Hippocampal formation (tissue), 2 donors: ENCODE measurements at regions not wholly inside any gene's neighbourhood (a gene's known extent, or its start where the extent isn't known, plus 50 kb on each side); places are given as distances from the start of the nearest gene placed in this dataset.

ENCODE experiments used
- DNase-seq, 2 donors: peaks; one replicate each; lab custom pipeline; 2025; lab: John Stamatoyannopoulos, UW

DNA sequence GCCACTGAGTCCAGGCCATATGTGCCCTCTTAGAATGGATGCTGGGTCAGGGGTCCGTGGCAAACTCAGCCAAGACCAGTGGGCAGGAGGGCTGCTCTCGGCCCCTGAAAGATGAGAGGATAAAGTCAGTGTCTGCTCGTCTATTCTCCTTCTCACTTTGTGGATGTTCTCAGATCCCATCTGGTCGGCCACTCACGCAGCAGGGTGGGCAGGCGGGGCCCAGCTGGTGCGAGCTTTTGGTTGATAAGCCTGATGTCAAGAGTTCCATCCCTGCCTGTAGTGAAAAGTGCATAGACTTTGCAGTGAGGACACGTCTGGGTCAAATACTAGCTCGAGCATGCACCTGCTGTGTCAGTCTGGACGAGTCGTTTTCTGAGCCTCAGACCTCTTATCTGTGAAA, 556.2 kb upstream of the EEF2KMT start:
- DNase-seq: no peak

DNA sequence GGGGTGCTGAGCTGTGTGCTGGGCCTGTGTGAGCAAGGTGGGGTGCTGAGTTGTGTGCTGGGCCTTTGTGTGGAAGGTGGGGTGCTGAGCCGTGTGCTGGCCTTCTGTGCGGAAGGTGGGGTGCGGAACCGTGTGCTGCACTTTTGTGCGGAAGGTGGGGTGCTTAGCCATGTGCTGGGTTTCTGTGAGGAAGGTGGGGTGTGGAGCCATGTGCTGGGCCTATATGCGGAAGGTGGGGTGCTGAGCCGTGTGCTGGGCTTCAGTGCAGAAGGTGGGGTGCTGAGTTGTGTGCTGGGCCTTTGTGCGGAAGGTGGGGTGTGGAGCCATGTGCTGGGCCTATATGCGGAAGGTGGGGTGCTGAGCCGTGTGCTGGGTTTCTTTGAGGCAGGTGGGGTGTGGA, 555.4 kb upstream of the EEF2KMT start:
- DNase-seq: no peak

DNA sequence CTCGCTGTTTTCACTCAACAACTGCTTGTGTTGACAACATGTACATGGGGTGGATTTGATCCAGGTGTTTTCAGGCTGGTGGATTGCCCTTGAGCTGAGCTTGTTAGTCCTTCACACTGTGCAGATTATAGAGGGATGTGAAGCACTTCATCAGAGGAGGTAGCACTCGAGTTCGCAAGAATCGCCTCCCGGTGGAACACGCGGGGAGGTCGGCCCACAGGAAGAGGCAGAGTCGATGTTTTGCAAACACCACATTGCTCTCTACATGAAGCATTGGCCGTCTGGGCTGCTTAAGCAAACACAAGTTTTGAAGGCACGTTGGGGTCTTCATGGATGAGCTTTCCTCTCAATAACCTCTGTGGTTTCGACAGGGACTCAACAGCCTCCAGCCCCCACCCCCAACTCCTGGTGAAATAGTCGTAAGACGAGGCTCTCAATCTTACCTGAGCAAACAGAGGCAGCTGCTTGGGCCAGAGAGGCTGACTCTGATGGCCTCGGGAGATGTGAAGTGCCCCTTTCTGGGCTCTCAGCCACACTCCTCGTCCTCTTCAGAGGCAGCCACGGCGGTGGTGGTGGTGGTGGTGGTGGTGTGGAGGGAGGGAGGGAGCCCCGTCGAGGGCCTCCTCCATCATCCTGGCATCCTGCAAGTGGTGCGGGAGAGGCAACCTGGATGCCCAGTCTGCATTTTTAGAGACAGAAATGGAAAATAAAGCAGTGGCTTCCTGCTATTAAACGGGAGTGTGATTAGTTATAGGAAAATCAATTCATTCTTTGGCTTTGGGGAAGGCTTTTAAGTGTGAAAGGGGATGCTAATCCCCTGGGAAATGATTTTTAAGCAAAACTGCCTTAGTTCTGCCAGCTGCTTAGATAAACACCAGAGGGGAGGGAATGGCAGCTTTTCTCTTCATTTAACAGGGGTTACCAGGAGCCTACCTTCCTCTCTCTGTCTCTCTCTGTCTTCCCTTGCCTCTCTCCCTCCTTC, 552.5 kb upstream of the EEF2KMT start:
- DNase-seq: no peak

DNA sequence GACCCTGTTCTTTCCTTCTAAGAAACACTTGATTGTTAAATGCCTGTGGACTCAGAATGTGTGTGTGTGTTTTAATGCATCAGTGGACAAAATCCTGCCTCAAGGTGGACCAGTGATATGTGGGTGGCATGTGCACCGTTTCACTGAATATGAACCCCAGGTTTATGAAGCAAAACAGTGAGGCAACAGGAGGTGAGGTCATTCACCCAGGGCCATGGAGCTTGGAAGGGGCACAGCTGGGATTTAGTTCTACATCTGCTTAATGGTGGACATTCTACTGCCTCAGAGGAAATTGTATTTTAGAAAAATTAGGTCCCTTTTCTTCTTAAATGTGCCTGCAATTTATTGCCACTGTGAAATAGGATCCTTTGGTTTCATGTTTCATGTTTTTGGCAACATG, 549.5 kb upstream of the EEF2KMT start:
- DNase-seq: no peak

DNA sequence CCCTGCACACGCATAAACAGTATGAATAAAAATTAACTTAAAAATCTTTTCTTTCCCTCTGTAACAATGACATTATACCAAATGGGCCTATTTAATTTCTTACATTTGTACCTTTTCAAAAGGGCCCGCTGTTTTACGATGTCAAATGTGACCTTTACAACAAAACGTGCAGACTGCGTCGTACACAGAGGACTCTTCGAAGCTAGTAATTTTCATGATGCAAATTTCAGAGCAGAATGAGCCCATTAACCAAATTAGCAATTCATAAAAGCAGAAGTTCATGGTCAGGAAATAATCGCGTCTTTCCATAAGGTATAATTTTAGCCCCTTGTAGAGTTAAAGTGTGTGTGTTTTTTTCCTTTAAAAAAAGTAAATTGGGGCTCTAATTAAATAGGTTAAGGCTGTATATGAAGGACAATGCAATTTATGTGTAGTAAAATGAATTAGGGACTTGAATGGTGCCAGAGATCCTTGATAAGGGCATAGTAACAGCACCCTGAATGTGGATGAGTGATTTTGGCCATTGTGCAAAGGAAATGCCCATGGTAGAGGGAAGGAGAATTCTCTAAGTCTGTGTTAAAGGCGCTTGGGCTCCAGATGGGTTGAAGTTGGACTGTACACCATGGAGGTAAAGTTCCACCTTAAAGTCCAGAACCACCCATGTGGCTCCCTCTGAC, 546.4 kb upstream of the EEF2KMT start:
- no peak for DNase-seq

DNA sequence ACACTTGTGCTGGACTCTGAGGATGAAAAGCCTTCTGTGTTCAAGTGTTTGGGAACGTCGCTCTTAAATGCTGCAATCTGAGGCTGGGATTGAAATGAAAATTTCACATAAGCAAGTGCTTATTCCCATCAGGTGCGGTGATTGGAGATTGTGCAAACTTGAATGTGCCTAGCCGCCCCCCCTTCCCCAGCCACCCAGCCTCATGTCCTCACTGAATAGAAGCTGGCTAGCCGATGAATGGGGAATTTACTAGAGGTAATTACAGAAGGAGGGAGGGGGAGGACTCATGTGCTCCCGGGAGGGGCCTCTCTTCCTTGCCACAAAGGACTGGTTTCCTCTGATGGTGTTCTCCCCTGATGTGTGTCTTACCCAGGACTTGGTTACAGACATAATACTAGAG, 544.8 kb upstream of the EEF2KMT start:
- no peak for DNase-seq

DNA sequence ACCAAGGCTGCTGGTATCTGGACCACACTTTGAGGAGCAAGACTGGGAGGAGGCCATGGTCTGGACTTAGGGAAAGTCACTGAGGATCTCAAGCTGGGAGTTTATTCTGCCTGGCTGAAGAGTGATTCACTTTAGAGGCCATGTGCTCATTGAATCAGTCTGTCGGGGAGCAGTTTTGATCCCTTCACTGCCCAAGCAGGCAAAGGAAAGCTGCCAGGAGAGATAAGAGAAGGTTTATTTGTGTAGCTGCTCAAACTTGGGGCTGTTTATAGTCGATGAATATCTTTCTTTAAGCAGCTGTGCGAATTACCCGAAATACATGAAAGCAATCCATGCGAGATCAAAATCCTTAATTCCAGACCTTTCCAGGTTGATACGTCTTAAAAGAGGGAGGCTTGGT, 544.4 kb upstream of the EEF2KMT start:
- no peak for DNase-seq

DNA sequence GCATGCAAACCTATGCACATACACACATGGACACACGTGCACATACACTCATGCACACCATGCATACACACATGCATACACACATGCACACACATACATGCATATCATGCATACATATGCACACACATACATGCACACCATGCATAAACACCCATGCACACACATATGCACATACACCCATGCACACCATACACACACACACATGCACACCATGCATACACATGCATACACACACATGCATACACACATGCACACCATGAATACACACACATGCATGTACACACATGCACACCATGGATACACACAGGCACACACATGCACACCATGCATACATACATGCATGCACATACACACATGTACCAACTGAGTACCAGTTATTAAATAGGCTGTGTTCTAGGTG, 543.3 kb upstream of the EEF2KMT start:
- DNase-seq: no peak

DNA sequence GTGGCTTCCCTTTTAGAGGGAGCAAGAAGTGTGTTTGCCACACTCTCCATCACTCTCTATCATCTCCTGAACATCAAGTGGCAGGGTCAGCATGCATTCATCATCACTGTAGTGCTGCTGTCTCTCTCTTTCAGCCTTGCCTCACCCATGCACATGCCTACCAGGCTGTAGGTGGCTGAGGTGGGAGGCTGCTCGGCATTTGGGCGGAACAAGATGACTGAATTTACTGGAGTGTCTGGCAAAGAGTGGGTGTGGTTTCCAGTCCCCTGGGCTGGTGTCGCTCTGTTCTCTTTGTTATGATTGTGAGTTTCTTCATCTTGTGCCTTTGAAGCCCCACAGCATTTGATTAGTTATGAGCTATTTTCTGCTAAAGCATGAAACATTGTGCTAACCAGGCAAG, 541.9 kb upstream of the EEF2KMT start:
- no peak for DNase-seq

DNA sequence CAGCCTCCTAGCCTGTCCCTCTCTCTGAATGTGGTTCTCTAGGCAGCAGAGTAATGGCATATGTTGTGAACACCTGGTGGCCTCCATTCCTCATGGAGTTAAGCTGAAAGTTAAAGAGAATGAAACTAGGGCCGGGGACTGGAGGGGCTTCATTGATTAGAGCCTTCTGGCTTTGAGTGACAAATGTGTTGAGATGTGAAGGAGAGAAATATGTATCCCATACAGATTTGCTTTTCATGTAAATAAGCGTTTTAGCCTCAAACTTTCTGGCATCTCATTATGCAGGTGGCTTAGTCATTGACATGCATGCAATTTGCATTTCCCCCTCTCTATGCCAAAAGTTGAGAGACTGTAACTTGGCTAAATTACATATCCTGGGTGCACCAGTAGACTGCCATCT, 537.7 kb upstream of the EEF2KMT start:
- DNase-seq: no peak

DNA sequence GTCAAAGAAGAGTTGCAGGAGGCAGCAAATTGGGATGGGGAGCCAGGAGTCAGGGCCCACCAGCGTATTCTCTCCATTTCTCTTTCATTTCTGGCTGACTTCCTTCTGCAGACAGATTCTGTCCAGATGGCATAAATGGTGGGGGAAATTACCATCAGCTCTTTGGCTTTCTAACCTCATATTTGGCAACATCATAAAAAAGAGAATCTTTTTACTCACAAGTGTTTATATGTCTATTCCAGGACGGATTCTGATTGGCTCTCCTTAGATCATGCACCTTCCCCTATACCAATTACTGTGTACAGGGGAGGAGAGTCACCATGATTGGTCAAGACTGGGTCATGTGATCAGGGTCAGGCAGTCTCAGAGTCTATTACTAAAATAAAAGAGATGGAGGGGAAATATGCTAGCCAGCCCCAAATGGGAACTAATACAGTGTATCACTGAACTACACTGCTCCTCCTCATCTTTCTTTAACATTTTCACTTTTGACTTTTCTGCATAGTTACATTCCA, 537.1 kb upstream of the EEF2KMT start:
- no peak for DNase-seq

DNA sequence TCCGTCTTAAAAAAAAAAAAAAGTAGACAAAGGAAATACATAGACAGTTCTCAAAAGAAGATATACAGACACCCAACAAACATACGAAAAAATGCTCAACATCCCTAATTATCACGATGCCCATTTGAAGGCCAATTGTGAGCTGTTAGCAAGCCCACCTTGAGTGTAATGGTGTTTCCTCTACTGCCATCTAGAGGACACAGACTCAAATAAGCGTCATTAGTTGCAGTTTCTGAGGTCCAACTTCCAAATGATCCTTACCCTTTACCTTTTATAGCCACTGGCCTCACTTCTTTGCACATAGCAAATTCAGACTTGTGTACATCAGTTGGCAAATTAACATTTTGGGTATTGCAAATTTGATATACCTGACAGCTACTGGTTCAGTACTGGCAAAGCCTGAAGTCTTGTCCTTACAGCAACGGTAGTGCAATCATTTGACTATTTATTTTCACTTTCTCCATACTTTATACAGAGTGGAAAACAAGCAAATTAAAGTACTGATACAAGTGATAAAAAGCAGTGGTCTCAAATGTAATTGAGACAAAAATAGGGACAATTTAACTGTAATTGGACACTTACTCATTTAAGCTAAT, 536.3 kb upstream of the EEF2KMT start:
- DNase-seq: no peak

DNA sequence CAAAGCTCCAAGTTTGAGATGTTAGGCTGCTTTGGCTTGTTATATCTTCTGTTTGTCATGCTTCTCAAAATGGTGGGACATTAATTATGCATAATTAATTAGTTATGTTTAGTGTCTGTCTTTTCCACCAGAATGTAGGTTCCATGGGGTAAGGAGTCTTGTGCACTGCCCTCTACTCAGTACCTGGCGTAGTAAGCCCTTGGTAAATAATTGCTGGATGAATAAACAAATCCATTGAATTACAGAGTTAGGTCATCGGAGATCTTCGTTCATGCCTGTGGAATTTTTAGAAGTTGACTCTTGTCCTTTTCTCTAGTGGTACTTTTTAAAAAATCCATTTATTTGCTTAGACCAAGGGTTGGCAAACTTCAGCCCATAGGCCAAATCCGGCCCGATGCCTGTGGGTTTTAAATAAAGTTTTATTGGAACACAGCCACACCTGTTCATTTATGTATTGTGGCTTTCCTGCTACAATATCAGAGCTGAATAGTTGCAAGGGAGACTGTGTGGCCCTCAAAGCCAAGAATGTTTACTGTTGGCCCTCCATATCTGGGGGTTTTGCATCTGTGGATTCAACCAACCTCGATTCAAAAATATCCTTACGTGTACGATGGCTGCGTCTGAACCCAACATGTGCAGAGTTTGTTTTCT, 524.8 kb upstream of the EEF2KMT start:
- DNase-seq: no peak

DNA sequence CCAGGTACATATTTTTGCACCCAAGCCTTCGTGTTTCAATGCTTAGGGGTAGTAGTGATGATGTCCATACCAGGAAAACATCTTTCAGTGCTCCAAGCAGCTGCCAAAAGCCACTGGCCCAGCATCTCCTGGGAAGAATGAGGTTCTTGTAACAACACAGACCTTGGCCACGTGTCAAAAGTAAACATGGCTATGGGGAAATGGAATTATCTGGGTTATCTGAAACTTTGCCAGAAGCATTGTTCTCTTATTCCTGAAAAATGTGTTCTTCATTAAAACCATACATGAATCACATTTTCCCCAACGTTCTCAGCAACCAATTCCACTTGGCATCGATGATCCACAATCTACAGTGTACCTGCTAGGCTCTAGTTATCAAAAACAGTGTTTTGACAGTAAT, 524.2 kb upstream of the EEF2KMT start:
- no peak for DNase-seq

DNA sequence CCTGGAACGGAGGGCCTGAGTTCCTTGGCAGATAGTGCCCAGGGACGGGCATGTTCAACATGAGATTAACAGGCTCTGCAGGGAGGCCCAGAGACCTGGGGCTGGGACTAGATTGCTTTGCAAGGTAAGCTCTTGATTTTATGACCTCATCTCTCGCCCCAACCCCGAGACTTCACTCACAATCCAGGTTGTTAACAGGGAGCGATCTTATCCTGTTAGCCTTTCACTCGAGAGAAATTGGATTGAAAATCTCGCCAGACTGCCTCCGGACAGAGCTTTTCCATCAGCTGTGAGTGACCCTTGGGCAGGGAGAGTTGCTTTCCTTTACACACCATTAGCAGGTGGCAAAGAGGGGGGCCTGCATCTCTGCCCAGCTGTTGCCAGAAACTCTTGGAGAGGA, 521.7 kb upstream of the EEF2KMT start:
- DNase-seq: no peak

DNA sequence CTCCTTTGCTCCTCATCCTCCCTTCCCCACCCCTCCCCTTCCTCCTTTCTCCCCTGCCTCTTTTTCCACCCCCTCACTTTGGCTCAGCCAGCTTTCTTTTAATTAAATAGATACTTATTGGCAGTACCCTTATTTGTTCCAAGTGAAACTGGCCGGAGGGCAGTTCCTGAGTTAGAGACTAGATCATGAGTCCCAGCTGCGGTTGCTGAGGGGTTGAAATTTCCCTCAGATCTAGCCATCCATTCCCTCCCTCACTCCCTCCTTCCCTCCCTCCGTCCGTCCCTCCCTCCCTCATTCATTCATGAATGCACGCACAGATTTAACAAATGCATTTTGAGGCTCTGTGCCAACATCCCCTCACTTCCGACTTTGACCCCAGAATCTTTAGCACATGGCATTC, 519.2 kb upstream of the EEF2KMT start:
- no peak for DNase-seq

DNA sequence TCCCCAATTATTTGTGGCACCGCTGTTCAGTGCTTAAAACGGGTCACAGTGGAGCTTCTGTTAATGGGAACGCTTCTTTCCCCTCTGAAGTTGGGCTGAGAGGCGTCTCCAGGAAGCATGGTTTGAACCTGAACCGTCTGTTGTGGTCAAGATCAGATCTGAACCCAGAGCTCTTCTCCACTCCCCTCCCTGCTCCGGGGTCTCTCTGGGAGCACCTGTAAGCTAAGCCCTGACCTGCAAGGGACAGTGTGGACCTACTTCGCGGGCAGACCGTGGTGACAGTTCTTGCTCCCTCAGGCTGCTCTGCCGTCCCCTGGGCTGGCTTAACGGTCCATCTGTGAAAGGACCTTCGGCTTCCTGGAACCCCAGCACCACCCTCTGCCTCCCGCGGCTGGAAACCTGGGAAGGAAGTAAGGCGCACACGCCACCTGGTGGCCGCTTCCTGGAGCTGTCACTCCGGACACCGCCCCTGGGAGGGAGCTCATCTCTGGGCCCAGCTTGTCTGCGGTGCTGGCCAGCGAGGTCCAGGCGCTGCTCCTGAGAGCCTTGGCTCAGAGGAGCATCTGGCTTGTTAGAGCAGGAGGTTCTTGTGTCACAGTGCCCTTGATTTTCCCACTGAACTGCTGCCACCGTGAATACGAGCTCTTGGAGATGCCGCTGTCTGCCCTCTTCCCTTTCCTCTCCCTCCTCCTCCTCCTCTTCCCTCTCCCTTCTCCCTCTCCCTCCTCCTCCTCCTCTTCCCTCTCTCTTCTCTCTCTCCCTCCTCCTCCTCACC, 518.5 kb upstream of the EEF2KMT start:
- DNase-seq: peak; percentile 5 to 48

DNA sequence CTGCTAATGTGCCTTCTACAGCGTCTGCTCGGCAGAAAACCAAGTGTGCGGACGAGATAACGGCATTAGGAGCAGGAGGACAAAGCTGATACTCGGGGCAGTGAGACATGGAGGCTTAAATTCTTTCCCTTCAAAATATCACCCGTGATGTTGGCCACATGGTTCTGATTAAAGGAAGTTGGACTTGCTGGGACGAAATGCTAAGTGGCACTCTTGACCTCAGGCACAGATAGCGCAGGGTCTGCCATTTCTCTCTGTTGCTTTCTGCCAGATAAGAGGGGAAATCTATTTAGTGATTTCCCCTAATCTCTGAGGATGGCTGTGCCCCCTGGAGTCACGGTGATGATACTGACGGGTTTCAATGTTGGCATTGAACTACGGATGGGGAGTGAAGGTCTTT, 509.6 kb upstream of the EEF2KMT start:
- DNase-seq: no peak

DNA sequence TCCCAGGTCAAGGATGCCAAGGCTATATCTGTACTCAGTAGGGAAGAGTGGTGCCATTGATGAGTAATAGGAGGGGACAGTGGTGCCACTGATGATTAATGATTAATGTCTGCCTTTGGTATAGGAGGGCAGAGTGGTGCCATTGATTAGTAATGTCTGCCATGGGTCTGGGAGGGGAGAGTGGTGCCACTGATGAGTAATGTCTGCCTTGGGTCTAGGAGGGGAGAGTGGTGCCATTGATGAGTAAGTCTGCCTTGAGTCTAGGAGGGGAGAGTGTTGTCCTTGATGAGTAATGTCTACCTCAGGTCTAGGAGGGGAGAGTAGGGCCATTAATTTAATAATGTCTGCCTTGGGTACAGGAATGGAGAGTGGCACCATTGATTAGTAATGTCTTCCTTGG, 507.8 kb upstream of the EEF2KMT start:
- DNase-seq: no peak

DNA sequence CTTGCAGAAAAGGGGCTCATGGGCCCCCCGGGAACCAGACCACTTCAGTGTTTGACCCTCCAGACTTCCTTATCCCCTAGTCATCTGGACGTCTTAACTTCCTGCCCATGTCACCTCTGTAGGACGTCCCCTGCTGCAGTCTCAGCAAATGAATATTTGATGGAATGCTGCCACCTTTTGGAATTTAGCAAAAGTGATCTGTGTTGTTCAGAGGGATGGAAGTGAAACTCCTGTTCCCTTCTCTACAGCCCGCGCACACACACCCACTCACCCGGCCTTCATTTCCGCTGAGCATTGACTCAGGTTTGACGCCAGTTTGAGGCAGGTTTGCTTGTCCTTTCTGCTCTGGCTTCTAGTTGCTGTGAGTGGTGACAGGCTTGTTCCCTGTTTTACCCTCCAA, 507.2 kb upstream of the EEF2KMT start:
- peak in 1 of 2 donors; percentile 10 for DNase-seq

DNA sequence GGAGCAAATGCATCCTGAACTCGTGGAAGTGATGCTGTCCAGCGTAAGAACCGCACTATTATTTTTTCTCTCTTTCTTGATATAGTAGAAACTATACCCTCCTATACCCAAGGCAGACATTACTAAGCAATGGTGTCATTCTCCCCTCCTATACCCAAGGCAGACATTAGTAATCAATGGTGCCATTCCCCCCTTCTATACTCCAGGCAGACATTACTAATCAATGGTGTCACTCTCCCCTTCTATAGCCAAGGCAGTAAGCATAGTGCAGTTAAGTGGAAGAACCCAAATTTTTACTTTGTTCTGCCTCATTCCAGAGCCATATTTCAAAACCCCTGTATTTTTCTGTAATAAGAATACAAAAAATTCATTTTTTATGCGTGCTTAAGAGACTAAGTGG, 506.2 kb upstream of the EEF2KMT start:
- DNase-seq: no peak
